Suprapubic skin (tissue), 4 donors: ENCODE measurements at regions not wholly inside any gene's neighbourhood (a gene's known extent, or its start where the extent isn't known, plus 50 kb on each side); places are given as distances from the start of the nearest gene placed in this dataset.

ENCODE experiments used
- POLR2A ChIP-seq, 2 donors: fragments of 450-650 bp; IDR thresholded peaks; one replicate each; pipeline ENCODE4 v1.6.1; 2017; ENCODE audit warnings: antibody characterized with exemption in 2 of 2, mild to moderate bottlenecking in 2 of 2, moderate library complexity in 2 of 2
- POLR2AphosphoS5 ChIP-seq, 3 donors: sonication (generic); formaldehyde crosslinking; IDR thresholded peaks; one replicate each; pipeline ENCODE4 v1.6.1; 2017; ENCODE audit warnings: antibody characterized with exemption in 3 of 3
- TF ChIP-seq, protein P1 (sequence below), 2 donors: fragments of 200-600 bp in 1 of 2; fragments of 450-650 bp in 1 of 2; sonication (generic) in 1 of 2; IDR thresholded peaks; one replicate each; pipeline ENCODE4 v1.5.1; 2016 to 2019; ENCODE audit warnings: antibody characterized with exemption in 2 of 2, mild to moderate bottlenecking in 1 of 2, moderate library complexity in 1 of 2

DNA sequence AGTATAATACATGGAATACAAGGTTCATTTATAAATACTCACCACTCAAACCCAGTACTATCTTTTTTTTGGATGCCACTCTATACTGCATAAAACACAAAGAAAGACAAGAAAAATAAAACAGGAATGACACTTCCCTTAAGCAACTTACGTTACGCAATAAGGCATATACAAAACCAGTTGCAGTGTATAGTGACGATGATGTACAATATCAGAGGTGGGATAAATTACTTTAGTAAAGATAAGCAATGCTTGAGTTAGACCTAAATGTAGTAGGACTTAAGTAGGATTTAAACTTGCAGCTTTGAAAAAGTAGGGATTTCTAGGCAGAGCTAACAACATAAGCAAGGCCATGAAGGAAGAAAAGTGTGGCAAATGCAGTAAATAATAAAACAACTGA lies 374.9 kb downstream of the SPRY2 start:
- TF ChIP-seq, protein P1, sequence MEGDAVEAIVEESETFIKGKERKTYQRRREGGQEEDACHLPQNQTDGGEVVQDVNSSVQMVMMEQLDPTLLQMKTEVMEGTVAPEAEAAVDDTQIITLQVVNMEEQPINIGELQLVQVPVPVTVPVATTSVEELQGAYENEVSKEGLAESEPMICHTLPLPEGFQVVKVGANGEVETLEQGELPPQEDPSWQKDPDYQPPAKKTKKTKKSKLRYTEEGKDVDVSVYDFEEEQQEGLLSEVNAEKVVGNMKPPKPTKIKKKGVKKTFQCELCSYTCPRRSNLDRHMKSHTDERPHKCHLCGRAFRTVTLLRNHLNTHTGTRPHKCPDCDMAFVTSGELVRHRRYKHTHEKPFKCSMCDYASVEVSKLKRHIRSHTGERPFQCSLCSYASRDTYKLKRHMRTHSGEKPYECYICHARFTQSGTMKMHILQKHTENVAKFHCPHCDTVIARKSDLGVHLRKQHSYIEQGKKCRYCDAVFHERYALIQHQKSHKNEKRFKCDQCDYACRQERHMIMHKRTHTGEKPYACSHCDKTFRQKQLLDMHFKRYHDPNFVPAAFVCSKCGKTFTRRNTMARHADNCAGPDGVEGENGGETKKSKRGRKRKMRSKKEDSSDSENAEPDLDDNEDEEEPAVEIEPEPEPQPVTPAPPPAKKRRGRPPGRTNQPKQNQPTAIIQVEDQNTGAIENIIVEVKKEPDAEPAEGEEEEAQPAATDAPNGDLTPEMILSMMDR (IDR thresholded peaks at IDR 0.05) = no peak
- TF ChIP-seq POLR2A (IDR thresholded peaks at IDR 0.05) = no peak
- TF ChIP-seq POLR2AphosphoS5 (IDR thresholded peaks at IDR 0.05) = no peak
